Mesothelial cell of epicardium (in vitro differentiated cells): ENCODE measurements at regions not wholly inside any gene's neighbourhood (a gene's known extent, or its start where the extent isn't known, plus 50 kb on each side); places are given as distances from the start of the nearest gene placed in this dataset.
A peak's percentile ranks its signal among the peaks of the same experiment; 100 is the strongest.

Source experiments
- DNase-seq, 2 experiments: peaks; one replicate each; pipeline ENCODE4 v3.0.0; 2021; ENCODE audit warnings: low spot score in 2 of 2; ENCODE audit not compliant: unreplicated experiment in 2 of 2
- H3K27ac Mint-ChIP-seq: 2 replicates; pipeline ENCODE4 v1.8.0; 2021; ENCODE audit warnings: mixed read lengths
- H3K27me3 Mint-ChIP-seq: 2 replicates; pipeline ENCODE4 v1.8.0; 2021; ENCODE audit warnings: low read depth, mixed read lengths
- H3K36me3 Mint-ChIP-seq: 2 replicates; pipeline ENCODE4 v1.8.0; 2021; ENCODE audit warnings: mixed read lengths
- H3K4me1 Mint-ChIP-seq: 2 replicates; pipeline ENCODE4 v1.8.0; 2021; ENCODE audit warnings: mixed read lengths
- H3K4me3 Mint-ChIP-seq: 2 replicates; pipeline ENCODE4 v1.8.0; 2021; ENCODE audit warnings: mild to moderate bottlenecking, moderate library complexity, mixed read lengths
- H3K9me3 Mint-ChIP-seq: 2 replicates; pipeline ENCODE4 v1.8.0; 2021; ENCODE audit warnings: mixed read lengths
- TF ChIP-seq, protein P1 (sequence below): fragments of 200-600 bp; sonication (generic); IDR thresholded peaks from one replicate; pipeline ENCODE4 v1.5.0; 2021; ENCODE audit warnings: antibody characterized with exemption; ENCODE audit not compliant: unreplicated experiment

- Mint-ChIP-seq H3K27ac (no peak overlapping the region), H3K9me3 (peaks cover 13% of the 10 kb centered on the region), H3K36me3 (no peaks in the 10 kb centered on the region), H3K4me3 (no peak overlapping the region), H3K27me3 (no peaks in the 10 kb centered on the region), H3K4me1 (peaks cover 6% of the 10 kb centered on the region)
- TF ChIP-seq, protein P1, sequence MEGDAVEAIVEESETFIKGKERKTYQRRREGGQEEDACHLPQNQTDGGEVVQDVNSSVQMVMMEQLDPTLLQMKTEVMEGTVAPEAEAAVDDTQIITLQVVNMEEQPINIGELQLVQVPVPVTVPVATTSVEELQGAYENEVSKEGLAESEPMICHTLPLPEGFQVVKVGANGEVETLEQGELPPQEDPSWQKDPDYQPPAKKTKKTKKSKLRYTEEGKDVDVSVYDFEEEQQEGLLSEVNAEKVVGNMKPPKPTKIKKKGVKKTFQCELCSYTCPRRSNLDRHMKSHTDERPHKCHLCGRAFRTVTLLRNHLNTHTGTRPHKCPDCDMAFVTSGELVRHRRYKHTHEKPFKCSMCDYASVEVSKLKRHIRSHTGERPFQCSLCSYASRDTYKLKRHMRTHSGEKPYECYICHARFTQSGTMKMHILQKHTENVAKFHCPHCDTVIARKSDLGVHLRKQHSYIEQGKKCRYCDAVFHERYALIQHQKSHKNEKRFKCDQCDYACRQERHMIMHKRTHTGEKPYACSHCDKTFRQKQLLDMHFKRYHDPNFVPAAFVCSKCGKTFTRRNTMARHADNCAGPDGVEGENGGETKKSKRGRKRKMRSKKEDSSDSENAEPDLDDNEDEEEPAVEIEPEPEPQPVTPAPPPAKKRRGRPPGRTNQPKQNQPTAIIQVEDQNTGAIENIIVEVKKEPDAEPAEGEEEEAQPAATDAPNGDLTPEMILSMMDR, result no peak
- DNase-seq, result peak; percentile 5 to 28
Measured at GRCh38 chr22:49212002-49212401, 615.7 kb downstream of the BRD1 start.

DNA sequence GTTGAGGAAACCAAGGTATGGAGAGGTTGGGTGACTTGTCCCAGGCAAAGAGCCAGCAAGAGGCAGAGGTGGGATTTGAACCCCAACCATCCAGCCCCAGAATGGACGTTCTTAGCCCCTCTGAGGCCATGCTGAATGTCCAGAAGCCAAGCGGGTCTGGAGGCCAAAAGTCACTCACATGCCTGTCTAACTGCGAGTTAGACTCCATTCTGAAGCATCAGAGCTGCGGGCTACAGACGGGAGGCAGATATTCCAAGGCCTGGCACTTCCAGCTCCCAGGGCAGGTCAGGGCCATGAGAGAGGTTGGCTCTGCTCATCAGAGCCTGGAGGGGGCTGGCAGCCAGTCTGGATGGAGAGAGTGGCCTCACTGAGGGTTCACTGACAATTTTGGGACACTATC is 616.5 kb downstream of the BRD1 start:
- TF ChIP-seq, protein P1, result no peak
- no peaks in the 10 kb centered on the region for H3K36me3 Mint-ChIP-seq
- peaks cover 2% of the 10 kb centered on the region for H3K27me3 Mint-ChIP-seq
- H3K4me3 Mint-ChIP-seq, result no peak overlapping the region
- peaks cover 6% of the 10 kb centered on the region for H3K4me1 Mint-ChIP-seq
- no peak for DNase-seq
- H3K27ac Mint-ChIP-seq, result no peak overlapping the region
- H3K9me3 Mint-ChIP-seq, result peaks cover 8% of the 10 kb centered on the region

DNA sequence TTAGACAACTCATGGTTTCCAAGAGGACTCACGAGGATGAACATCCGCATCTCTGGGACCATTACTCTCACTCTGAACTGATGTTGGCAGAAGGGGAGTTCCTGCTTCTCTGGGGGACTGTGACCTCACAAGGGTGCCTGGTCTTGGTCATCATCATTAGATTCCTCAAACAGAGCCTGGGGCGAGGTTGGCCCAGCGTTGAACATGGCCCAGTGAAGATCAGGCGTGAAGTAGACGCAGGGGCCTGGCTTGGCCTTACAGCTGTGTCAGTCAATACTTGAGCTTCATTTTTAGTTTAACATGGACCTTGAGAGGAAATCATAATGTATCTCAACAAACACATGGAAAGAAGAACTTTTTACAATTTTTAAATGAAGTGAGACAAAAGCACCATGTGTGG is 617.1 kb downstream of the BRD1 start:
- H3K27ac Mint-ChIP-seq, result no peak overlapping the region
- H3K4me1 Mint-ChIP-seq, result peaks cover 6% of the 10 kb centered on the region
- H3K27me3 Mint-ChIP-seq, result peaks cover 2% of the 10 kb centered on the region
- H3K9me3 Mint-ChIP-seq, result peaks cover 4% of the 10 kb centered on the region
- peak in 1 of 2 experiments; percentile 5 for DNase-seq
- no peaks in the 10 kb centered on the region for H3K36me3 Mint-ChIP-seq
- TF ChIP-seq, protein P1, result no peak
- no peak overlapping the region for H3K4me3 Mint-ChIP-seq

DNA sequence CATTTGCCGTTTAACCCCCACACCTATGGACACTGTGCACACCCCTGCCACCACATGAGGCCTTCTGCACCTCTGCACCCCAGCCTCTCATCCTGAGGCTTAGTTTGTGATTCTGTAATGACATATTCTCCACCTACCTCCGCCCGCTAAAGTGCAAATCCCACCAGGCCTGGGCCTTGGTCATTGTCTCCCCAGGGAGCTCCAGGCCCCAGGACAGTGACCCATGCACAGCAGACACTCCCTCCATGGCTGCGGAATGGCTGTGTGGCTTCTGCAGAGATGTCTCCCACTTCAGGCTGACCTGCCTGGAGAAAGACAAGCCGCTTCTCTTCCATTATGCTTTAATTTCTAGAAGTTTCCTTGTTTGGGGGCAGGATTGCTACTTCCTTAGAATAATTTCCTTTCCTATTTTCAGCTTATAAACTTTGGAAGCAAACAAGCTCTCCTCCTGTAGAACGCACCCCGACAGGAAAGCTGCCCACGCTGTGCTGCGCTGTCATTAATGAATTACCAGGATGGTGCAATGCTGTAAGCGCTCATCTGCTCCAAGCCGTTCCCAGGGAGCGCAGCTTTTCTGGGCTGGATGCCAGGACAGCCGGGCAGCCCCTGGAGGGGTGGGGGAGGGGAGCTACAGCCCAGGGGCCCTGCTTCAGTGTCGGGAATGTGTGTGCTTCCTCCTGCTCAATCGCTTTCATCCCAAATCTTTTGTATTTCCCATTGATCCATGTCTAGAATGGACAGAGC is 618.0 kb downstream of the BRD1 start:
- no peak overlapping the region for H3K4me3 Mint-ChIP-seq
- H3K27ac Mint-ChIP-seq, result no peak overlapping the region
- DNase-seq, result peak; percentile 19 to 57
- peaks cover 2% of the 10 kb centered on the region for H3K27me3 Mint-ChIP-seq
- H3K36me3 Mint-ChIP-seq, result no peaks in the 10 kb centered on the region
- H3K4me1 Mint-ChIP-seq, result peaks cover 6% of the 10 kb centered on the region
- TF ChIP-seq, protein P1, result no peak
- peaks cover 4% of the 10 kb centered on the region for H3K9me3 Mint-ChIP-seq

GRCh38 chr22:49208768-49209252 is 618.9 kb downstream of the BRD1 start:
- H3K27ac Mint-ChIP-seq, result no peak overlapping the region
- H3K27me3 Mint-ChIP-seq, result peaks cover 2% of the 10 kb centered on the region
- H3K36me3 Mint-ChIP-seq, result no peaks in the 10 kb centered on the region
- no peaks in the 10 kb centered on the region for H3K9me3 Mint-ChIP-seq
- DNase-seq, result peak; percentile 19 to 38
- TF ChIP-seq, protein P1, result no peak
- no peak overlapping the region for H3K4me3 Mint-ChIP-seq
- H3K4me1 Mint-ChIP-seq, result peaks cover 6% of the 10 kb centered on the region
